NB4 (cell line): ENCODE measurements at regions not wholly inside any gene's neighbourhood (a gene's known extent, or its start where the extent isn't known, plus 50 kb on each side); places are given as distances from the start of the nearest gene placed in this dataset.

Experiments used
- DNase-seq: peaks from one replicate; pipeline ENCODE4 v3.0.0; 2010; ENCODE audit warnings: low read depth
- H3K4me3 ChIP-seq: one replicate; pipeline ENCODE4 v1.5.1; 2011; ENCODE audit warnings: mild to moderate bottlenecking, low read depth, low read length, moderate library complexity
- MYC ChIP-seq: IDR thresholded peaks from 2 replicates; pipeline ENCODE4 v1.6.1; 2011; ENCODE audit warnings: low read depth, low read length
- POLR2A ChIP-seq: IDR thresholded peaks from 2 replicates; pipeline ENCODE4 v1.6.1; 2011; ENCODE audit warnings: mild to moderate bottlenecking; ENCODE audit not compliant: insufficient read length; ENCODE audit errors: extremely low read depth
- TF ChIP-seq, protein P1 (sequence below): IDR thresholded peaks from one replicate; pipeline ENCODE4 v1.5.1; 2012; ENCODE audit warnings: low read depth, low read length
- TF ChIP-seq, protein P2 (sequence below): IDR thresholded peaks from 2 replicates; pipeline ENCODE4 v1.6.1; 2011; ENCODE audit warnings: low read depth, low read length

DNA sequence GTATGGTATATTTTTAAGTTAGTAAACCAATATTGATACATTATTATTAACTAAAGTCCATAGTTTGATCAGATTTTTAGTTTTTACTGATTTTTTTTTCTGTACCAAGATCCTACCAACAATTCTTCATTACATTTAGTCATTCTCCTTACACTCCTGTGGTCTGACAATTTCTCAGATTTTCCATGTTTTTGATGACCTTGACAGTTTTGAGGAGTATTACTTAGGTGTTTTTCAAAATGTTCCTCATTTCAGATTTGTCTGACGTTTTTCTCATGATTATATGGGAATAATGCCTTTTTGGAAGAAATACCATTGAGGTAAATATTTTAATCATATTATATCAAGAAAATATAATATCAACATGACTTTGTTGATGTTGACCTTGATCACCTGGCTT lies 423.8 kb downstream of the PPP4R3C start:
- no peak overlapping the region for H3K4me3 ChIP-seq
- DNase-seq = no peak
- no peak for TF ChIP-seq MYC
- TF ChIP-seq, protein P1, sequence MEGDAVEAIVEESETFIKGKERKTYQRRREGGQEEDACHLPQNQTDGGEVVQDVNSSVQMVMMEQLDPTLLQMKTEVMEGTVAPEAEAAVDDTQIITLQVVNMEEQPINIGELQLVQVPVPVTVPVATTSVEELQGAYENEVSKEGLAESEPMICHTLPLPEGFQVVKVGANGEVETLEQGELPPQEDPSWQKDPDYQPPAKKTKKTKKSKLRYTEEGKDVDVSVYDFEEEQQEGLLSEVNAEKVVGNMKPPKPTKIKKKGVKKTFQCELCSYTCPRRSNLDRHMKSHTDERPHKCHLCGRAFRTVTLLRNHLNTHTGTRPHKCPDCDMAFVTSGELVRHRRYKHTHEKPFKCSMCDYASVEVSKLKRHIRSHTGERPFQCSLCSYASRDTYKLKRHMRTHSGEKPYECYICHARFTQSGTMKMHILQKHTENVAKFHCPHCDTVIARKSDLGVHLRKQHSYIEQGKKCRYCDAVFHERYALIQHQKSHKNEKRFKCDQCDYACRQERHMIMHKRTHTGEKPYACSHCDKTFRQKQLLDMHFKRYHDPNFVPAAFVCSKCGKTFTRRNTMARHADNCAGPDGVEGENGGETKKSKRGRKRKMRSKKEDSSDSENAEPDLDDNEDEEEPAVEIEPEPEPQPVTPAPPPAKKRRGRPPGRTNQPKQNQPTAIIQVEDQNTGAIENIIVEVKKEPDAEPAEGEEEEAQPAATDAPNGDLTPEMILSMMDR = no peak
- TF ChIP-seq, protein P2, sequence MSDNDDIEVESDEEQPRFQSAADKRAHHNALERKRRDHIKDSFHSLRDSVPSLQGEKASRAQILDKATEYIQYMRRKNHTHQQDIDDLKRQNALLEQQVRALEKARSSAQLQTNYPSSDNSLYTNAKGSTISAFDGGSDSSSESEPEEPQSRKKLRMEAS = no peak
- TF ChIP-seq POLR2A = no peak

DNA sequence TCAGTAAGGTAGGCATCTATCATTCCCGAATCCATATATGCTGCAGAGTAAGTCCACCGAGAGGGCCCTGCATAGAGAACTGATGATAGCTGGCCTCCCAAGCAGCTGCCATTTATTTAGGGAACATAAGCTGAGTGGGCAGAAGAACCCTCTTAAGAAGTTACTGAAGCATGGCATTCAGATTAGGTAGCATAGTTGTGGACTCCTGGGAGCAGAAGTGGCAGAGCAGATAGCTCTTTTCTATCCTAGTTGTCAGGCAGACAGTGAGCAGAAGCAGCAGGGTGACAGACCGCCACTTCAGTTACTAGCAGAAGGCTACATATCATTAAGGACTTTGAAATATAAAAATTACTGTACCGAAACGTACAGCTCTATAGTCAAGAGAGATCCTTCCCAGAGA lies 454.7 kb downstream of the PPP4R3C start:
- no peak for DNase-seq
- TF ChIP-seq POLR2A = no peak
- TF ChIP-seq, protein P1 = no peak
- TF ChIP-seq, protein P2 = no peak
- no peak for TF ChIP-seq MYC
- no peak overlapping the region for H3K4me3 ChIP-seq

DNA sequence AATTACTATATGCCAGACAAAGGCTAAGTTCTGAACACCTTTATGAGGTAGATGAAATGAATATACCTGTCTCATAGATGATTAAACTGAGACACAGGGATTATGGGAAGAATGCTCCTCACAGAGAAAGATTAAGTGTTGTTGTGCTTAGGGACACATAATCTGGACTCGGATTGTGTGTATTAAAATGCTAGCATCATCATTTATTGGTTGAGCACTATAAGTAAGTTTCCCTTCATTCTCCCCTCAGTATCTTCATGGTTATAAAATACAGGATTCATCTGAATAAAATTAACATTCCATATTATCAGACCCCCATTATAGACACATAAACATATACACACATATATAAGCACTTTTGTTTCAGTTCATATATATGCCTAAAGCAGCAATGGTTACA lies 463.5 kb downstream of the PPP4R3C start:
- TF ChIP-seq, protein P2 = no peak
- TF ChIP-seq POLR2A (no peak), MYC (no peak)
- TF ChIP-seq, protein P1 = no peak
- DNase-seq = no peak
- H3K4me3 ChIP-seq = no peak overlapping the region

DNA sequence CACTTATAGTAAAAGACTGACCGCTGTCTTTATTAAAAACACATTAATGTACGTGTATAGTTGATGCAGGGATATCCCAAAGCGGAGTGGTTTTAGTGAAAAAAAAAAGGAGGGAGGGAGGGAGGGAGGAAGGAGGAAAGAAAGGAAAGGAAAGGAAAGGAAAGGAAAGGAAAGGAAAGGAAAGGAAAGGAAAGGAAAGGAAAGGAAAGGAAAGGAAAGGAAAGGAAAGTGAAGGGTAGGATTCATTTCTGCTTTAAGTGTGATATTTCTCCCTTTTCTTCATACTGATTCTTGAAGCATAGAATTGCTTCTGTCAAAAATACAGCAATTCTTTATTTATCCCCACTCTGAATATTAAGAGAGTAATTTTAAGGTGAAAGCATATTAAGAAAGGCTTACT lies 504.9 kb downstream of the PPP4R3C start:
- DNase-seq = no peak
- TF ChIP-seq POLR2A (no peak), MYC (no peak)
- TF ChIP-seq, protein P2 = no peak
- TF ChIP-seq, protein P1 = no peak
- no peak overlapping the region for H3K4me3 ChIP-seq

DNA sequence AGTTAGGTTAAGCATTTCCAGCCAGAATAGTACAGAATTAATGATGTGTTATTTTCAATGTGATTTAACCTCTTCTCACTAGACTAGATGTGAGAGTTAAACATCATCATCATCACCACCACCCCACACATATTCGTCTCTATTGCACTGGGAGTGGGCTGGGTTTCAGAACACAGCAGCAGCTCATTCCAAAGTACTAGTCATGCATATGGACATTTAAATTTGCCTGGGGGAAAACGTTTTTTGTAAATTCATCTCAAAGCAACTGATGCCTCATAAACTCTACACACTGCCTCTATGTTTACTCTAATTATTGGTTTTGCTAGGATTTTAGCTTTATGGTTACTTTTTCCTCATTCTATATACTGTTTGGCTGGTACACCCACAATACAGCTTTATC lies 509.1 kb downstream of the PPP4R3C start:
- H3K4me3 ChIP-seq = no peak overlapping the region
- TF ChIP-seq POLR2A (no peak), MYC (no peak)
- TF ChIP-seq, protein P2 = no peak
- TF ChIP-seq, protein P1 = no peak
- no peak for DNase-seq

DNA sequence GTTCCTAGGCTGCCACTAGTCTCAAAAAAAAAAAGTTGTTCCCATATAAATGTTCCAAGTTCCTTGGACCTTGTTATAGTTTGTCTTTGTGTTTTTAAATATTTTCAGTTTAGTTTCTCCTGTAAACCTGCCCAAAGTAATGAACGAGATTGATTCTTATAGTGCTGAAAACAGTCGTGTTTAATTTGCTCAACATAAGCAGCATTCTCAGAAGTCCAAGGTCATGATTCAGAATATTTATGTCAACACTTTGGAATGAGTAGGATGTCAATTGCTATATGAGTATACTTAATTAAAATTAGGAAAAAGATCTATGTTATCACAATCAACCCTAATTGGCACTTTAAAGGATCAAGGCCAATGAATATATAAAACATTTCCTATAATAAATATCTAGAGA lies 510.9 kb downstream of the PPP4R3C start:
- no peak for DNase-seq
- TF ChIP-seq POLR2A = no peak
- TF ChIP-seq, protein P1 = no peak
- TF ChIP-seq, protein P2 = no peak
- TF ChIP-seq MYC = no peak
- no peak overlapping the region for H3K4me3 ChIP-seq
